SK-N-SH (cell line): ENCODE measurements at regions not wholly inside any gene's neighbourhood (a gene's known extent, or its start where the extent isn't known, plus 50 kb on each side); places are given as distances from the start of the nearest gene placed in this dataset.

Source experiments
- CTCF ChIA-PET: fragments of 300-600, 350-600 bp; formaldehyde crosslinking; extraction: SDS; loops from one replicate; lab custom pipeline; 2021; lab: Yijun Ruan, JAX
- POLR2A ChIA-PET: fragments of 350-600 bp; sonication (Branson Sonifier 250); formaldehyde crosslinking; extraction: SDS; loops from one replicate; lab custom pipeline; 2020; ENCODE audit warnings: antibody characterized with exemption, inconsistent platforms; lab: Yijun Ruan, JAX
- DNase-seq: peaks from one replicate; pipeline ENCODE4 v3.0.0; 2012
- H2AFZ ChIP-seq: fragments of 200-600 bp; sonication (generic); 2 replicates; pipeline ENCODE4 v1.8.1; 2016; ENCODE audit warnings: antibody characterized with exemption, mild to moderate bottlenecking, low read depth
- H3F3A ChIP-seq: fragments of 200-600 bp; sonication (generic); replicated peaks from 2 replicates; pipeline ENCODE3; 2016; ENCODE audit warnings: antibody characterized with exemption, mild to moderate bottlenecking; ENCODE audit not compliant: insufficient read depth
- H3K27ac ChIP-seq, 2 experiments: fragments of 200-500 bp in 1 of 2; fragments of 200-600 bp in 1 of 2; sonication (Bioruptor generic) in 1 of 2; sonication (generic), shearing (Covaris generic) in 1 of 2; 2 replicates each; pipeline versions ENCODE4 v1.5.1 to v1.6.1; 2014 to 2016; ENCODE audit warnings: low read depth in 2 of 2, inconsistent platforms in 1 of 2, low read length in 1 of 2, mild to moderate bottlenecking in 1 of 2, mixed read lengths in 1 of 2
- H3K27me3 ChIP-seq: fragments of 200-600 bp; sonication (generic), shearing (Covaris generic); 2 replicates; pipeline ENCODE4 v1.6.1; 2016; ENCODE audit warnings: mixed run types; ENCODE audit not compliant: insufficient read depth
- H3K36me3 ChIP-seq, 2 experiments: fragments of 200-500 bp in 1 of 2; fragments of 200-600 bp in 1 of 2; sonication (Bioruptor generic) in 1 of 2; sonication (generic) in 1 of 2; replicated peaks in 1 of 2; 2 replicates each; pipeline versions ENCODE3 to v1.5.1; 2014 to 2016; ENCODE audit warnings: low read length in 1 of 2, mild to moderate bottlenecking in 1 of 2; ENCODE audit not compliant: insufficient read depth in 2 of 2, control insufficient read depth in 1 of 2
- H3K4me1 ChIP-seq, 2 experiments: fragments of 200-500 bp in 1 of 2; fragments of 200-600 bp in 1 of 2; sonication (Bioruptor generic) in 1 of 2; sonication (generic), shearing (Covaris generic) in 1 of 2; 2 replicates each; pipeline versions ENCODE4 v1.5.1 to v1.6.1; 2014 to 2016; ENCODE audit warnings: low read depth in 1 of 2, low read length in 1 of 2, mixed run types in 1 of 2; ENCODE audit not compliant: insufficient read depth in 2 of 2, control insufficient read depth in 1 of 2
- H3K4me2 ChIP-seq: fragments of 200-600 bp; sonication (generic), shearing (Covaris generic); 2 replicates; pipeline ENCODE4 v1.6.1; 2017; ENCODE audit warnings: mixed run types
- H3K4me3 ChIP-seq, 2 experiments: fragments of 200-500 bp in 1 of 2; fragments of 200-600 bp in 1 of 2; sonication (Bioruptor generic) in 1 of 2; sonication (generic), shearing (Covaris generic) in 1 of 2; 2 replicates each; pipeline versions ENCODE4 v1.5.1 to v1.8.1; 2014 to 2016; ENCODE audit warnings: low read depth in 2 of 2, inconsistent platforms in 1 of 2, low read length in 1 of 2, mild to moderate bottlenecking in 1 of 2, mixed read lengths in 1 of 2, moderate library complexity in 1 of 2
- H3K79me2 ChIP-seq: fragments of 200-600 bp; sonication (generic); 2 replicates; pipeline ENCODE4 v1.8.1; 2017; ENCODE audit warnings: mild to moderate bottlenecking; ENCODE audit not compliant: insufficient read depth
- H3K9ac ChIP-seq: fragments of 200-600 bp; sonication (generic); 2 replicates; pipeline ENCODE4 v1.6.1; 2017; ENCODE audit warnings: mixed run types
- H3K9me2 ChIP-seq: fragments of 200-600 bp; sonication (generic); 2 replicates; pipeline ENCODE4 v1.6.1; 2017; ENCODE audit warnings: mixed run types
- H3K9me3 ChIP-seq: fragments of 200-600 bp; sonication (generic); 2 replicates; pipeline ENCODE4 v1.6.1; 2017; ENCODE audit warnings: mixed run types, mild to moderate bottlenecking, moderate library complexity
- H4K20me1 ChIP-seq: fragments of 200-600 bp; sonication (generic); 2 replicates; pipeline ENCODE4 v1.6.1; 2017; ENCODE audit warnings: mild to moderate bottlenecking, mixed run types; ENCODE audit not compliant: insufficient read depth
- CHD2 ChIP-seq: fragments of 150-350 bp; IDR thresholded peaks from 2 replicates; pipeline ENCODE4 v1.6.1; 2018; ENCODE audit warnings: low read length; ENCODE audit not compliant: partially characterized antibody
- CTCF ChIP-seq: fragments of 200-600 bp; sonication (generic); IDR thresholded peaks from 2 replicates; pipeline ENCODE4 v1.6.1; 2017; ENCODE audit warnings: antibody characterized with exemption, mild to moderate bottlenecking, moderate library complexity
- ELF1 ChIP-seq: IDR thresholded peaks from 2 replicates; pipeline ENCODE4 v1.4.0; 2012
- EP300 ChIP-seq, 2 experiments: IDR thresholded peaks; 2 replicates each; pipeline versions ENCODE4 v1.4.0 to v1.6.1; 2012; ENCODE audit warnings: borderline replicate concordance in 1 of 2, low read depth in 1 of 2, low read length in 1 of 2
- EZH2phosphoT487 ChIP-seq: fragments of 200-600 bp; sonication (generic); IDR thresholded peaks from 2 replicates; pipeline ENCODE4 v1.6.1; 2017; ENCODE audit warnings: low read depth, mixed run types, mild to moderate bottlenecking, antibody characterized with exemption, moderate library complexity, borderline replicate concordance
- FOSL2 ChIP-seq: IDR thresholded peaks from 2 replicates; pipeline ENCODE4 v1.4.0; 2012; ENCODE audit warnings: low read depth, mild to moderate bottlenecking, moderate library complexity, borderline replicate concordance
- FOXJ3 ChIP-seq: sonication (generic); formaldehyde crosslinking; IDR thresholded peaks from 2 replicates; pipeline ENCODE4 v1.5.1; 2020; ENCODE audit warnings: mild to moderate bottlenecking, missing genetic modification reagents
- FOXM1 ChIP-seq: IDR thresholded peaks from 2 replicates; pipeline ENCODE4 v1.4.0; 2012; ENCODE audit warnings: low read depth, mild to moderate bottlenecking
- GATA2 ChIP-seq: sonication (generic); formaldehyde crosslinking; IDR thresholded peaks from 2 replicates; pipeline ENCODE4 v1.5.0; 2020; ENCODE audit warnings: mild to moderate bottlenecking, missing genetic modification reagents
- MEF2A ChIP-seq: IDR thresholded peaks from 2 replicates; pipeline ENCODE4 v1.4.0; 2012; ENCODE audit warnings: low read depth, borderline replicate concordance
- MXI1 ChIP-seq: IDR thresholded peaks from 2 replicates; pipeline ENCODE4 v1.6.1; 2012; ENCODE audit warnings: mild to moderate bottlenecking, low read depth, low read length, improper control_type of control experiment
- NFIC ChIP-seq: IDR thresholded peaks from 2 replicates; pipeline ENCODE4 v1.4.0; 2012; ENCODE audit warnings: borderline replicate concordance
- NRF1 ChIP-seq: IDR thresholded peaks from 2 replicates; pipeline ENCODE4 v1.6.1; 2012; ENCODE audit warnings: low read depth, mild to moderate bottlenecking, low read length
- PBX3 ChIP-seq: IDR thresholded peaks from 2 replicates; pipeline ENCODE4; 2012
- RXRA ChIP-seq: IDR thresholded peaks from 2 replicates; pipeline ENCODE4 v1.4.0; 2012; ENCODE audit warnings: low read depth, mild to moderate bottlenecking, borderline replicate concordance
- SMC3 ChIP-seq: IDR thresholded peaks from 2 replicates; pipeline ENCODE4 v1.6.1; 2012; ENCODE audit warnings: low read depth, low read length, improper control_type of control experiment
- TAF1 ChIP-seq: IDR thresholded peaks from 2 replicates; pipeline ENCODE4 v1.6.1; 2012; ENCODE audit warnings: low read depth, mild to moderate bottlenecking, low read length, moderate library complexity, borderline replicate concordance
- USF2 ChIP-seq: fragments of 150-350 bp; IDR thresholded peaks from 2 replicates; pipeline ENCODE4 v1.6.1; 2017; ENCODE audit warnings: antibody characterized with exemption, low read length, low read depth, borderline replicate concordance
- YY1 ChIP-seq: IDR thresholded peaks from 2 replicates; pipeline ENCODE4 v1.4.0; 2012; ENCODE audit warnings: low read depth, mild to moderate bottlenecking
- ZBTB33 ChIP-seq: IDR thresholded peaks from 2 replicates; pipeline ENCODE4 v1.4.0; 2012; ENCODE audit warnings: low read depth, borderline replicate concordance
- WGBS: methylation state at CpG from one replicate; pipeline ENCODE4 v1.1.6; 2017; ENCODE audit warnings: low lambda C conversion rate; 5-methylcytosine and 5-hydroxymethylcytosine counted together

GRCh38 chr2:120403676-120404075 lies 57.7 kb downstream of the INHBB start (continued):
- TF ChIP-seq PBX3: no peak

- no peak overlapping the region for H3K4me3 ChIP-seq
- no peak overlapping the region for H2AFZ ChIP-seq
- no peaks in the 10 kb centered on the region; the same call in 1 of the 2 replicates for H3K27me3 ChIP-seq
- 0 out of 2 replicates have a peak, but pooled peaks cover 5% of the 10 kb centered on the region for H3K9me3 ChIP-seq
- H3K9me2 ChIP-seq: no peaks in the 10 kb centered on the region
- DNase-seq: no peak
- H3K4me2 ChIP-seq: no peak overlapping the region
- H3K79me2 ChIP-seq: no peaks in the 10 kb centered on the region
- H3K4me1 ChIP-seq: no peaks in the 10 kb centered on the region
- no peaks in the 10 kb centered on the region for H3F3A ChIP-seq
- no peak overlapping the region for H3K9ac ChIP-seq
- 63% methylated on average over 2 of the region's 3 CpGs for WGBS
- no peak overlapping the region for H3K27ac ChIP-seq
- ChIA-PET CTCF (interaction anchor here (1.0 kb wide), 1 partner anchor 9 kb away, joined by 4 read pairs; no protein-coding TSS in a partner anchor), POLR2A (no interaction called here)
- H3K36me3 ChIP-seq: no peaks in the 10 kb centered on the region
- H4K20me1 ChIP-seq: no peaks in the 10 kb centered on the region
- no peak for TF ChIP-seq EP300 (IDR thresholded peaks at IDR 0.05; ENCODE audit: borderline replicate concordance in 1 of 2, low read depth in 1 of 2, low read length in 1 of 2)
- TF ChIP-seq NRF1: no peak
- no peak for TF ChIP-seq FOXJ3 (CRISPR knock-in tag)
- TF ChIP-seq FOSL2: no peak
- TF ChIP-seq MXI1: no peak
- no peak for TF ChIP-seq RXRA
- TF ChIP-seq GATA2 (CRISPR knock-in tag): no peak
- TF ChIP-seq NFIC: no peak
- TF ChIP-seq EZH2phosphoT487: no peak
- no peak for TF ChIP-seq ELF1
- TF ChIP-seq CTCF: no peak
- TF ChIP-seq CHD2: no peak
- TF ChIP-seq USF2: no peak
- TF ChIP-seq SMC3: no peak
- TF ChIP-seq MEF2A: no peak
- TF ChIP-seq ZBTB33: no peak
- no peak for TF ChIP-seq TAF1
- TF ChIP-seq FOXM1: no peak
- no peak for TF ChIP-seq YY1
- TF ChIP-seq, all 33 proteins: peak for 0
Measured at GRCh38 chr2:120404274-120404673, 58.3 kb downstream of the INHBB start.
